ENCODE measurements at regions not wholly inside any gene's neighbourhood (a gene's known extent, or its start where the extent isn't known, plus 50 kb on each side); places are given as distances from the start of the nearest gene placed in this dataset.

DNA sequence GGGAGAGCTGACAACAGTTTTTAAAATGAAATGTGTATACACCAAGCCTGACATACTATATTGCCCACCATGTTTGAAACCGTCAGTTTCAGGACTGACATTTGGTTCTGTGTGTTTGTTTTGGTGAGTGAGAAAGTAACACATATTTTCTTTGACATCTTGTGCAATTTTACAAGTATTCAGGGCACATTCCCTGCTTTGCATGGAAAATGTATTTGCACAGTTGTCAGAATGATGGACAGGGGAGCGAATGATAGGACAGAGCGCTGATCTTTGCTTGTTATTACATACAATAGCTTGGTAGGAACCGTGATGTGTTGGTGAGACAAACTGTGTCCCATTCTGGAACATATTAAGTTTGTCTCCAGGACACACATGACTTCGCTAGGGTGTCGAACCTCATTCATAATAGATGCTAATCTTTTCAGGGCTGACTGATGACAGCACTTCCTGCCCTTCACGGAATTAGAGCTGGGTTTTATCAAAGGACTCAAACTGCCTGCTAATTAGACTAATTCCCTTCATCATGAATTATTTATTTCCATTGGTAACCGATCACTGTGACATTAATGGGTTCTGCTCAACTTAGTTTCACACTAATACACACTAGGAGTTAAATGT, 158.5 kb downstream of the CDCA7 start:
- Histone ChIP-seq H3K9ac (ENCODE audit: low read depth, low read length) (no peak overlapping the region), H2AFZ (ENCODE audit: low read depth, low read length) (no peak overlapping the region), H3K4me1 (ENCODE audit: insufficient read depth, low read length) (no peaks in the 10 kb centered on the region), H4K20me1 (ENCODE audit: insufficient read depth, low read length) (no peaks in the 10 kb centered on the region), H3K4me2 (ENCODE audit: insufficient read depth, low read length) (no peak overlapping the region), H3K79me2 (ENCODE audit: insufficient read depth, low read length) (no peaks in the 10 kb centered on the region), H3K9me3 (ENCODE audit: insufficient read depth, low read length, severe bottlenecking) (no peaks in the 10 kb centered on the region), H3K4me3 (ENCODE audit: low read depth in 1 of 2, low read length in 2 of 2) (no peak overlapping the region), H3K27me3 (ENCODE audit: insufficient read depth, low read length, poor library complexity) (no peaks in the 10 kb centered on the region), H3K36me3 (ENCODE audit: insufficient read depth, low read length) (no peaks in the 10 kb centered on the region), H3K27ac (ENCODE audit: low read length) (no peak overlapping the region)
- no peak for TF ChIP-seq EZH2 (IDR thresholded peaks at IDR 0.05; ENCODE audit: borderline replicate concordance, low read depth, low read length, severe bottlenecking)
- TF ChIP-seq CTCF (IDR thresholded peaks at IDR 0.05; ENCODE audit: borderline replicate concordance, extremely low read depth, low read length, poor library complexity, severe bottlenecking), result no peak
- ATAC-seq (ENCODE audit: insufficient read depth, low read depth), result no peak
- DNase-seq, result no peak

DNA sequence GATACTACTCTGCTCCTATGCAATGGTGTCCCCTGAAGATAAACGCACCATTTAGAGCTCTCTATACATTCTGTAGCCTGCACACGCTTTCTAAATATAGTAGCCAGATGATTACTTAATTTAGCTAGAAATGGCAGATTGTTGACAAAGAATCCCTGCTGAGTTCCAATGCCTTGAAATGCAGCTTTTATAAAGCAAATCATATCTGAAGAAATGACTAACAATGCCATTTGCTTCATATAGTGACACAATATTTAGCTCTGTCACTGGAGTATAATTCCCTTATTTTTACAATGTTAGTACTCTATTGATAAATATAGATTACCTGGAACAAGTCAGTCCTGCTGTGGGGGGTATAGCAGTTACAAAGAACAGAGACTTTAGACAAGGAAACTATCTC, 166.2 kb downstream of the CDCA7 start:
- no peak overlapping the region for H3K4me3 ChIP-seq (ENCODE audit: low read depth in 1 of 2, low read length in 2 of 2)
- H3K9me3 ChIP-seq (ENCODE audit: insufficient read depth, low read length, severe bottlenecking), result peaks cover 4% of the 10 kb centered on the region
- no peaks in the 10 kb centered on the region for H3K4me1 ChIP-seq (ENCODE audit: insufficient read depth, low read length)
- no peaks in the 10 kb centered on the region for H4K20me1 ChIP-seq (ENCODE audit: insufficient read depth, low read length)
- ATAC-seq (ENCODE audit: insufficient read depth, low read depth), result no peak
- H3K27ac ChIP-seq (ENCODE audit: low read length), result no peak overlapping the region
- H3K27me3 ChIP-seq (ENCODE audit: insufficient read depth, low read length, poor library complexity), result no peaks in the 10 kb centered on the region
- H3K36me3 ChIP-seq (ENCODE audit: insufficient read depth, low read length), result no peaks in the 10 kb centered on the region
- no peaks in the 10 kb centered on the region for H3K79me2 ChIP-seq (ENCODE audit: insufficient read depth, low read length)
- no peak overlapping the region for H3K9ac ChIP-seq (ENCODE audit: low read depth, low read length)
- DNase-seq, result no peak
- no peak overlapping the region for H2AFZ ChIP-seq (ENCODE audit: low read depth, low read length)
- TF ChIP-seq CTCF (IDR thresholded peaks at IDR 0.05; ENCODE audit: borderline replicate concordance, extremely low read depth, low read length, poor library complexity, severe bottlenecking) (no peak), EZH2 (IDR thresholded peaks at IDR 0.05; ENCODE audit: borderline replicate concordance, low read depth, low read length, severe bottlenecking) (no peak)
- H3K4me2 ChIP-seq (ENCODE audit: insufficient read depth, low read length), result no peak overlapping the region

- H3K79me2 ChIP-seq (ENCODE audit: insufficient read depth, low read length), result no peaks in the 10 kb centered on the region
- H3K9ac ChIP-seq (ENCODE audit: low read depth, low read length), result no peak overlapping the region
- H3K4me2 ChIP-seq (ENCODE audit: insufficient read depth, low read length), result no peak overlapping the region
- H3K4me3 ChIP-seq (ENCODE audit: low read depth in 1 of 2, low read length in 2 of 2), result no peak overlapping the region
- ATAC-seq (ENCODE audit: insufficient read depth, low read depth) (no peak), DNase-seq (no peak)
- no peak overlapping the region for H2AFZ ChIP-seq (ENCODE audit: low read depth, low read length)
- H3K27me3 ChIP-seq (ENCODE audit: insufficient read depth, low read length, poor library complexity), result no peaks in the 10 kb centered on the region
- no peaks in the 10 kb centered on the region for H3K36me3 ChIP-seq (ENCODE audit: insufficient read depth, low read length)
- H3K4me1 ChIP-seq (ENCODE audit: insufficient read depth, low read length), result no peaks in the 10 kb centered on the region
- H4K20me1 ChIP-seq (ENCODE audit: insufficient read depth, low read length), result no peaks in the 10 kb centered on the region
- H3K27ac ChIP-seq (ENCODE audit: low read length), result no peak overlapping the region
- no peak for TF ChIP-seq CTCF (IDR thresholded peaks at IDR 0.05; ENCODE audit: borderline replicate concordance, extremely low read depth, low read length, poor library complexity, severe bottlenecking)
- TF ChIP-seq EZH2 (IDR thresholded peaks at IDR 0.05; ENCODE audit: borderline replicate concordance, low read depth, low read length, severe bottlenecking), result no peak
- peaks cover 4% of the 10 kb centered on the region for H3K9me3 ChIP-seq (ENCODE audit: insufficient read depth, low read length, severe bottlenecking)
Observed at GRCh38 chr2:173521450-173522192, 166.9 kb downstream of the CDCA7 start.

Data from DND-41 (cell line).